ENCODE measurements at regions not wholly inside any gene's neighbourhood (a gene's known extent, or its start where the extent isn't known, plus 50 kb on each side); places are given as distances from the start of the nearest gene placed in this dataset.
"Not testable (repeated sequence)": the region's sequence is repeated elsewhere in the genome, so short reads cannot be mapped to it uniquely, and the experiment has no call there.

DNA sequence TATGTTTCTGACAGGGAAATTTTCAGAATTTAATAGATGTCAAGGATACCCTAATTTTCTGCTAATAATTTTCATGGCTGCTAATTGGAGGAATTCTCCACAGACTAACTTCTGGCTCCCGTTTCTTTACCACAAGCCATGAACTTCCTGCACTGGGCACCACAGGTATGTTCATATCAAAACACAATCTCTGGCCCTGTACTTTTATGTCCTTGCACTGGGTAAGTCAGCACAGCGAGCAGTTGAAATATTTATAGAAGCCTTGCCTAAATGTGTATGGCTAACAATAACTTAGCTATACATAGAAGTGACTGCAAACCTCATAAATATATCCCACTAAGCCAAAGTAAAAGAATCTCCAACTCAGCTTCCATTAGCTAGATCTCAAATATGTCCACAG is 246.9 kb downstream of the ZIC1 start:
- CTCF ChIA-PET = no interaction called here
- H3K27me3 Mint-ChIP-seq = no peaks in the 10 kb centered on the region

DNA sequence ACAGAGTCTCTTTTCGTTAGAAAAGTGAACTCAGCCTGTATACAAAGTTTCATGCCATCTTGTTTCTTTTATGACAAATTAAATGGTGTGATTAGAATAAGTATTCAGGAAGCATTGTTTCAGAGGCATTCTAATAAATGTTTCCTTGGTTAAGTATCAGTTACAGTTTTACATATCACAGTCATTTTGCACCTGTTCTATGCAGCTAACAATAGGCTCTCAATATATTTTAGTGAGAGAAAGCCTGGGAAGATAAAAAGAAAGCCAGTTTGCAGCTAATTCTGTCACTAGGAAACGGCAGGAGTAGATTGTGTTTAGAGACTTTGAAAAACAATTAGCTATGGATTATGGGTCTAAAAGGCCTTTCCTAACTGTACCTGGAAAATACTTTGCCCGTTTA is 252.8 kb downstream of the ZIC1 start:
- Mint-ChIP-seq H3K36me3 (ENCODE audit: low read depth) (no peaks in the 10 kb centered on the region), H3K4me3 (no peak overlapping the region), H3K27ac (no peak overlapping the region), H3K27me3 (no peaks in the 10 kb centered on the region), H3K9me3 (peaks cover 3% of the 10 kb centered on the region), H3K4me1 (no peaks in the 10 kb centered on the region)
- ChIA-PET POLR2A (no interaction called here), CTCF (no interaction called here)
- DNase-seq = no peak

More for the DNA sequence above, 246.9 kb downstream of the ZIC1 start:
- Mint-ChIP-seq H3K4me1 (no peaks in the 10 kb centered on the region), H3K9me3 (peaks cover 3% of the 10 kb centered on the region), H3K36me3 (ENCODE audit: low read depth) (no peaks in the 10 kb centered on the region), H3K4me3 (no peak overlapping the region), H3K27ac (no peak overlapping the region)
- POLR2A ChIA-PET = no interaction called here
- DNase-seq = no peak

DNA sequence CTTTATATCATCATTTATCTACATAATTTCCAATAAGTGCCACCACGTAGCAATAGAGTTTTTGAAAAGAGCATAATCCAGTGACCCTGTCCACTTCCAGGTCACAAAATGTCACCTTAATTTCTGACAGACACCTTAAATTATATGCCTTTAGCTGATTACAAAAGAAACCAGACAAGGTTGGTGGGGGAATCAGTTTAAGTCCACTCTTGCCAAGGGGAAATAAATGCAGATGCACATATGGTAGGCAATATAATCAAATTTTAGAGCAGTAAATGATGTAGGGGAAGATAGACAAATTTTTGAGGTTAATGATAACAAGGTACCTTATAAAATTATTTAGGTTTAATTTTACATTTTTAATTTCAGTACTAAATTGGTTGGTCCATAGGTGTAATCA is 253.5 kb downstream of the ZIC1 start:
- H3K4me3 Mint-ChIP-seq = no peak overlapping the region
- ChIA-PET CTCF (no interaction called here), POLR2A (no interaction called here)
- H3K27me3 Mint-ChIP-seq = no peaks in the 10 kb centered on the region
- no peaks in the 10 kb centered on the region for H3K9me3 Mint-ChIP-seq
- DNase-seq = no peak
- H3K36me3 Mint-ChIP-seq (ENCODE audit: low read depth) = no peaks in the 10 kb centered on the region
- no peaks in the 10 kb centered on the region for H3K4me1 Mint-ChIP-seq
- H3K27ac Mint-ChIP-seq = no peak overlapping the region

DNA sequence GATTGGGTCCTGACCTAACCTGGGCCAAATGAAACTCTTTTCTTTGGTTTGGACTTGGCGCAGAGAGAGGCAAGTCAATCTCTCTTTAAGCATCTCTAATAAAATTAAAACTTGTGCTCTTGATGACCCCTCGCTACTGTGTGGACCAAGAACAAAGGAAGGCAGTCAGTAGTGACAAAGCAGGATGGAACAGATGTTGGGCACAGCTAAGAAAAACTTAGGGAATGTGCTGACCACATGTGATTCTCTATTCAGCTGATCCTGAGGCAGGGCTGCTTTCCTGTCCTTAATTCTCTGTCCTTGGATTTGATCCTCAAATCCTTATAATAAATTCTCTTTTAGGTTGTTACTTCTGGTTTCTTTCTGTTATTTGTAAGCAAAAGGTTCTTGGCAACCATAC is 259.9 kb downstream of the ZIC1 start:
- H3K27ac Mint-ChIP-seq = no peak overlapping the region
- ChIA-PET CTCF (no interaction called here), POLR2A (no interaction called here)
- H3K27me3 Mint-ChIP-seq = no peaks in the 10 kb centered on the region
- no peaks in the 10 kb centered on the region for H3K9me3 Mint-ChIP-seq
- H3K4me1 Mint-ChIP-seq = no peaks in the 10 kb centered on the region
- H3K4me3 Mint-ChIP-seq = no peak overlapping the region
- no peak for DNase-seq
- H3K36me3 Mint-ChIP-seq (ENCODE audit: low read depth) = no peaks in the 10 kb centered on the region

DNA sequence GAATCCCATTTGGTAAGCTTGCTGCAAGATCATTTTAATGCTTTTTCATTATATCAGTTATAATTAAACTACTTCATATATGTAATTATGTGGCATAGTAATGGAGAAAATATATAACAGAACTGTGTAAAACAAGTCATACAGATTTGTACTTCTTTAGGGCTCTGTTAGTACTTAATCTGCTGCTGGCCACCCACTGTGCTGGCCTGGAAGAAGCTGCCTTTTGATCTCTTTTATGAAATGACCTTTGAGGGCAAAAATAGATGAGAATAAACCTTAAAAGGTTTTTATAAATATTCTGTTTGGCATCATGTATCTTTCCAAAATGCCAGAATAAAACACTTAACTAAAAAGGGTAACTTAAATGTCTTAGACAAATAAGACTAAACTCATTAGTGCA is 262.9 kb downstream of the ZIC1 start:
- Mint-ChIP-seq H3K36me3 (ENCODE audit: low read depth) (no peaks in the 10 kb centered on the region), H3K4me1 (no peaks in the 10 kb centered on the region), H3K4me3 (no peak overlapping the region), H3K27ac (no peak overlapping the region), H3K27me3 (no peaks in the 10 kb centered on the region), H3K9me3 (no peaks in the 10 kb centered on the region)
- POLR2A ChIA-PET = no interaction called here
- CTCF ChIA-PET = no interaction called here
- DNase-seq = no peak

DNA sequence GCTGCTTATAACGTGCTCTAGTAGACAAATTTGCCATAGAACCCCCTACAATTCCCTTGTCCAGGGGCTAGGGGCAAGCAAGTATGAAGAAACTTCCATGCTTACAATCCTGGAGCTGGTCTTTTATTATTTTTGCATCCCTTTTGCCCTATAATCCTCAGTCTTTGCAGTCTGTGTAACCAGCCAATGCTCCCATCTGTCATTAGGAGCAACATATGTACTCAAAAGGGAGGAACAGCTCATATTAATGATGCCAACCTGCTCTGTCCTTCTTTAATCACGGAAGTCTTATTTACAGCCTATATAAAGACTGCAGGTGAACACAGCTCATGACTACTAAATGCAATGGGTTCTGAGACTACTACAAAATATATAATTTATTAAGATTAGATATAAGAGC is 263.3 kb downstream of the ZIC1 start:
- no peak overlapping the region for H3K27ac Mint-ChIP-seq
- H3K9me3 Mint-ChIP-seq = no peaks in the 10 kb centered on the region
- DNase-seq = no peak
- CTCF ChIA-PET = no interaction called here
- no peaks in the 10 kb centered on the region for H3K36me3 Mint-ChIP-seq (ENCODE audit: low read depth)
- POLR2A ChIA-PET = no interaction called here
- H3K27me3 Mint-ChIP-seq = no peaks in the 10 kb centered on the region
- no peaks in the 10 kb centered on the region for H3K4me1 Mint-ChIP-seq
- H3K4me3 Mint-ChIP-seq = no peak overlapping the region

DNA sequence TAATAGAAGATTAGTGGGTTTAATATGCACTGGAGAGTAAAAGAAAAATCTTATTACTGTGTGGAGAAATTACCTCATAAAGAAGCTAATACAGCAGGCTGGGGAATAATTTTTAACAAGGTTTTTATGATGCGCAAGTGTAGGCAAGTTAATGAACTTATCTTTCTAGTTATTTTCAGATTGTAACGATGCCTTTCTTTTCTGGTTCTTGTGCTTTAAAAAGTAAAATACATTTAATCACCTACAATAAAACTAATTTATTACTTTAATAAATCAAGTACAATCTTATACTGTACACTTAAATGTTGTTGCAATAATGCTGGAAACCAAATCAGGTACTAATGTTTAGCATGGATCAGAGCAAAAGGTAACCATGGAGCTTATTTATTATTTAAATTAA is 266.6 kb downstream of the ZIC1 start:
- Mint-ChIP-seq H3K9me3 (no peaks in the 10 kb centered on the region), H3K27me3 (no peaks in the 10 kb centered on the region), H3K27ac (no peak overlapping the region), H3K4me1 (no peaks in the 10 kb centered on the region), H3K36me3 (ENCODE audit: low read depth) (no peaks in the 10 kb centered on the region), H3K4me3 (no peak overlapping the region)
- CTCF ChIA-PET = no interaction called here
- POLR2A ChIA-PET = no interaction called here
- DNase-seq = no peak

DNA sequence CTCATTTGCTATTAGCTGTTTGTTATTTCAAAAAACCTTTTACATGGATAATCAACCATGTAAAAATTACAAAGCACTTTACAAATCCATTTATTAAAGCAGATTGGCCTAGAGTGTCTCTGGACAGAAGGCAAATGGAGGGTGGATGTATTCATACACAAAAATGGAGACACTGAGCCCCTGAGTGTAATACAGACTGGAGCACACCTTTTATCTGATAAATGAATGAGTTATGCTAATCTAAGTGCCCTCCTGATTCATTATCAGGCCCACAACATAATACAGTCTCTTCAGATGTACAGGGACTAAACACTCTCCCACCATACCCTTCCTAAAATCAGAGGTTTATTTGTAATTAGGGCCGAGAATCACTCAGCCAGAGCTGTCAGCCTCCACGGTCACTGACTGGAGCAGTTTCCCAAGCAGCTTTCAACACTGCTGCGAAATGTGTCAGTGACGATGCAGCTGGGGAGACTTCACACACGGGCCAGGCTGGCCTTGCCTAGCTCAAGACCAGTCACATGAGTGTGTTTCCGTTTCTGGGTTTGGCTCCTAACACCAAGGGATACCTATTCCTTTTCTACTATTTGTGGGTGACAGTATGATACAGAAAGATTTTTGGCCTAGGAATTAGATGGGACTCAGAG is 271.8 kb downstream of the ZIC1 start:
- Mint-ChIP-seq H3K4me3 (no peak overlapping the region), H3K36me3 (ENCODE audit: low read depth) (no peaks in the 10 kb centered on the region), H3K27me3 (no peaks in the 10 kb centered on the region), H3K27ac (no peak overlapping the region), H3K9me3 (peaks cover 5% of the 10 kb centered on the region), H3K4me1 (no peaks in the 10 kb centered on the region)
- ChIA-PET CTCF (no interaction called here), POLR2A (no interaction called here)
- DNase-seq = no peak

DNA sequence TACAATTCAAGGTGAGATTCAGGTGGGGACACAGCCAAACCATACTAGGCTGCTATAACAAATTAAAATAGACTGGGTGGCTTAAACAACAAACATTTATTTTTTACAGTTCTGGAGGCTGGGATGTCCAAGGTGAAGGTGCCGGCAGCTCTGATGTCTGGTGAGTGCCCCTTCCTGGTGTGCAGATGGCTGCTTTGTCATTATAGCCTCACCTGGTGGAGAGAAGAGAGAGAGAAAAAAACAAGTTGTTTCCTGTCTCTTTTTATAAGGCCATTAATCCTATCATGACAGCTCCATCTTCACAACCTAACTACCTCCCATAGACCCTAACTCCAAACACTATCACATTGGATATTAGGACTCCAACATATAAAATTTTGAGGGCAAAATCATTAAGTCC is 279.7 kb downstream of the ZIC1 start:
- Mint-ChIP-seq H3K4me1 (no peaks in the 10 kb centered on the region), H3K27ac (no peak overlapping the region), H3K36me3 (ENCODE audit: low read depth) (no peaks in the 10 kb centered on the region), H3K9me3 (no peaks in the 10 kb centered on the region), H3K27me3 (no peaks in the 10 kb centered on the region), H3K4me3 (no peak overlapping the region)
- CTCF ChIA-PET = no interaction called here
- no peak for DNase-seq
- POLR2A ChIA-PET = no interaction called here

DNA sequence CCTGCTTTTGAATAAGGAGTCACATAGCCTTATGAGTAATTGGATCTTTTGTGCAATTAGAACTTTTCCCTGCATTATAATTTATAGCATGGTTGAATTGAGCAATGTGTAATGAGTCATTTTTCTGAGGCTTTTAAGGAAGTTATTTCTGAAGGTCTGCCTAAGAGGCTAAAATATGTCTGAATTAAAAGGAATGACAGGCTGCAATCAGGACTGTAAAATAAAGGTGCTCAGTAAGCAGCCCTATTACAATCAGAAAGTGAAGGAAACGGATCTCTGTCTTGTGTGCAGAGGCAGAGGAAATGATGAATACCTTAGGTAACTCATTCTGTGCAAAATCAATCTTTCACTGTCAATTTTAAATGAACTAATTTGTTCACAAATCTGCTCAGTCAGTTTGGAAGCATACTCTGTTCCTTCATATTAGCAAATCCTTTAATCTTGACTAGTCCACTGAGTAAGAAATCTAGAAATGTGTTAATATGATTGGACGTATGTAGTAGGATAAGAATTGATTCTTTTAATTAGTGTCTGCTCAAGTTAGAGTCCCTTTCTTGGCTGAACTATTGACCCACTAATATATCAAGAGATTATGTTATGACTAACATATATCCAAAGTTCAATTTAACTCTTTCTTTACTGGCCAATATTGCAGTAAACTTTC is 290.1 kb downstream of the ZIC1 start:
- H3K4me3 Mint-ChIP-seq = no peak overlapping the region
- H3K9me3 Mint-ChIP-seq = no peaks in the 10 kb centered on the region
- CTCF ChIA-PET = no interaction called here
- no peaks in the 10 kb centered on the region for H3K36me3 Mint-ChIP-seq (ENCODE audit: low read depth)
- H3K27me3 Mint-ChIP-seq = no peaks in the 10 kb centered on the region
- POLR2A ChIA-PET = no interaction called here
- H3K4me1 Mint-ChIP-seq = no peaks in the 10 kb centered on the region
- H3K27ac Mint-ChIP-seq = no peak overlapping the region
- no peak for DNase-seq

DNA sequence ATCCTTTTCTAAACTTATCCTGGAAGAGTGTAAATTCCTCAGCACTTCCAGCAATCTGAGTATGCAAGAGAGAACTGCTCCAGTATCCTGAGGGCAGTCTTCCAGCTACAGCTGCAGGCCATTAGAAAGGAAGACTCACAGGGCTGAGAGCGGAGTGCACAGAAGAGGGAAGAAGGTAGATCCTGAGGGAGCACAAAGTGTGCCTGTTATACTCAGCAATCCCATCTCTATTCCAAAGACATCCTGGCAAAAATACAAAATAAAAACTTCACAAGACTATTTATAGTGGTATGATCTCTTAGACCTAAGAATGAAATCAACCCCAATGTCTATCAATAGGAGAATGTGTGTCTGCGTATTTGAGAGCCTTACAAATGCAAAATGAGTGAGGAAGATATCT is 292.0 kb downstream of the ZIC1 start:
- Mint-ChIP-seq H3K4me3 (no peak overlapping the region), H3K4me1 (no peaks in the 10 kb centered on the region), H3K27ac (no peak overlapping the region), H3K27me3 (no peaks in the 10 kb centered on the region), H3K9me3 (no peaks in the 10 kb centered on the region), H3K36me3 (ENCODE audit: low read depth) (no peaks in the 10 kb centered on the region)
- ChIA-PET POLR2A (no interaction called here), CTCF (no interaction called here)
- DNase-seq = no peak

DNA sequence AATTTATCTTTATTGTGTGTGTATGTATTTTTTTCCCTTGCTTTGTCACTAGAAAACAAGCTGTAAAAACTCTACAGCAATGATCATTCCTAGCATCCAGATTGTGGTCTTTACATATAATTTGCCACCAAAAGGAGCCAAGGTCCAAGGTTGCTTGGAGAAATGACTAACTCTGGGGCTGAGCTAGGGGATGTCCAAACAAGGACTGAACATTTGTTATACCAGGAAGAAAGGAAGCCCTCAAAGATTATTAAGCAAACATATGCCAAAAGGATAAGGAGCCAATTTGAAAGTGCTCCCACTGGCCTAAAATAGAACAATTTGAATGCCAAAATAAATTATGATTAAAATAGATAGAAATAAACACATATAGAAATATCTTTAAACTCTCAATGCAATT is 293.3 kb downstream of the ZIC1 start:
- Mint-ChIP-seq H3K36me3 (ENCODE audit: low read depth) (no peaks in the 10 kb centered on the region), H3K9me3 (no peaks in the 10 kb centered on the region), H3K27me3 (no peaks in the 10 kb centered on the region), H3K4me3 (no peak overlapping the region), H3K4me1 (no peaks in the 10 kb centered on the region), H3K27ac (no peak overlapping the region)
- DNase-seq = no peak
- CTCF ChIA-PET = no interaction called here
- POLR2A ChIA-PET = no interaction called here

DNA sequence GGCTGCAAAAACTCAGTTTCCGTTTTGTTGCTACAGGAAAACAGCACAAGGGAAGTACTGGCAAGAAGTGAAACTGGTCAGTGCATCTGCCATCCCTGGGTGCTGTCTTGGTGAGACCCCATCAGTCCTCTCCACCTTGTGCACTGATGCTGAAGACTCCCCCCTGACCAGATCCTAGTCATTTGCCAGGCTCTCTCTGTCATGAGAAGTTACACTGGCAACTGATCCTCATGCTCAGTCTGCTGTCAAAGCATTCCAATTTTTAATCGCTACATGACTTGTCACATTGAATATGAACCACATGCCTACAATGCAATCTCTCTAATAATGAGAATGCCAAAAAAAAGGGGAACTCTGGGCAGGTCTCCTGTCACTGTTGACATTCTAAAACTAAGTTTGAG is 296.5 kb downstream of the ZIC1 start:
- Mint-ChIP-seq H3K9me3 (peaks cover 10% of the 10 kb centered on the region), H3K36me3 (ENCODE audit: low read depth) (no peaks in the 10 kb centered on the region), H3K4me3 (no peak overlapping the region), H3K4me1 (no peaks in the 10 kb centered on the region), H3K27ac (no peak overlapping the region), H3K27me3 (no peaks in the 10 kb centered on the region)
- ChIA-PET CTCF (no interaction called here), POLR2A (no interaction called here)
- no peak for DNase-seq

DNA sequence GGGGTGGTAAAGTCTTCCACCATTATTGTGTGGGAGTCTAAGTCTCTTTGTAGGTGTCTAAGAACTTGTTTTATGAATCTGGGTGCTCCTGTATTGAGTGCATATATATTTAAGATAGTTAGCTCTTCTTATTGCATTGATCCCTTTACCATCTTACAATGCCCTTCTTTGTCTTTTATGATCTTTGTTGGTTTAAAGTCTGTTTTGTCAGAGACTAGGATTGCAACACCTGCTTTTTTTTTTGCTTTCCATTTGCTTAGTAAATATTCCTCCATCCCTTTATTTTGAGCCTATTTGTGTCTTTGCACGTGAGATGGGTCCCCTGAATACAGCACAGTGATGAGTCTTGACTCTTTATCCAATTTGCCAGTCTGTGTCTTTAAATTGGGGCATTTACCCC is 301.6 kb downstream of the ZIC1 start:
- POLR2A ChIA-PET; H3K4me3 Mint-ChIP-seq; H3K27ac Mint-ChIP-seq; H3K27me3 Mint-ChIP-seq; CTCF ChIA-PET; H3K4me1 Mint-ChIP-seq; DNase-seq; H3K36me3 Mint-ChIP-seq (ENCODE audit: low read depth): not testable (repeated sequence)
- peaks cover 18% of the 10 kb centered on the region for H3K9me3 Mint-ChIP-seq

All from activated CD4-positive, alpha-beta memory T cell treated with anti-CD3 and anti-CD28 coated beads, Interleukin-2, amount 10 ng/mL, durations not matched to agents 7 days and 5 days (primary cell).